NCI-H1105 (cell line): ENCODE measurements at regions not wholly inside any gene's neighbourhood (a gene's known extent, or its start where the extent isn't known, plus 50 kb on each side); places are given as distances from the start of the nearest gene placed in this dataset.
"Not testable (repeated sequence)": the region's sequence is repeated elsewhere in the genome, so short reads cannot be mapped to it uniquely, and the experiment has no call there.

Experiments used
- DNase-seq: peaks from one replicate; lab custom pipeline; 2025; lab: John Stamatoyannopoulos, UW

GRCh38 chr21:14754682-14755081 lies 208.6 kb upstream of the SAMSN1 start:
- no peak for DNase-seq

- no peak for DNase-seq
Observed at GRCh38 chr21:14754259-14754604, 208.1 kb upstream of the SAMSN1 start.

GRCh38 chr21:14753466-14754258 lies 207.5 kb upstream of the SAMSN1 start:
- no peak for DNase-seq

- DNase-seq, result no peak
Observed at GRCh38 chr21:14753069-14753465, 207.0 kb upstream of the SAMSN1 start.

GRCh38 chr21:14752345-14752909 lies 206.3 kb upstream of the SAMSN1 start:
- no peak for DNase-seq

- DNase-seq, result no peak
Observed at GRCh38 chr21:14751602-14752344, 205.7 kb upstream of the SAMSN1 start.

GRCh38 chr21:14751011-14751410 lies 204.9 kb upstream of the SAMSN1 start:
- DNase-seq, result no peak

- no peak for DNase-seq
Observed at GRCh38 chr21:14750041-14750440, 203.9 kb upstream of the SAMSN1 start.

- no peak for DNase-seq
Observed at GRCh38 chr21:14748662-14749061, 202.5 kb upstream of the SAMSN1 start.

- DNase-seq, result no peak
Observed at GRCh38 chr21:14744368-14744767, 198.3 kb upstream of the SAMSN1 start.

- DNase-seq, result no peak
Observed at GRCh38 chr21:14742119-14742518, 196.0 kb upstream of the SAMSN1 start.

- peak; percentile 2 for DNase-seq
Observed at GRCh38 chr21:14741256-14741655, 195.1 kb upstream of the SAMSN1 start.

- DNase-seq, result no peak
Observed at GRCh38 chr21:14740692-14741091, 194.6 kb upstream of the SAMSN1 start.

- no peak for DNase-seq
Observed at GRCh38 chr21:14740116-14740515, 194.0 kb upstream of the SAMSN1 start.

- DNase-seq, result no peak
Observed at GRCh38 chr21:14739590-14739989, 193.5 kb upstream of the SAMSN1 start.

GRCh38 chr21:14738576-14738975 lies 192.5 kb upstream of the SAMSN1 start:
- DNase-seq, result not testable (repeated sequence)

GRCh38 chr21:14737922-14738321 lies 191.8 kb upstream of the SAMSN1 start:
- no peak for DNase-seq

GRCh38 chr21:14737284-14737691 lies 191.2 kb upstream of the SAMSN1 start:
- DNase-seq, result no peak

GRCh38 chr21:14736672-14737071 lies 190.6 kb upstream of the SAMSN1 start:
- DNase-seq, result no peak

GRCh38 chr21:14736162-14736561 lies 190.0 kb upstream of the SAMSN1 start:
- DNase-seq, result no peak

- no peak for DNase-seq
Observed at GRCh38 chr21:14734833-14735232, 188.7 kb upstream of the SAMSN1 start.

GRCh38 chr21:14734191-14734590 lies 188.1 kb upstream of the SAMSN1 start:
- DNase-seq, result no peak

- DNase-seq, result no peak
Observed at GRCh38 chr21:14725219-14725618, 179.1 kb upstream of the SAMSN1 start.
